Stomach smooth muscle (tissue), 2 donors: ENCODE measurements at regions not wholly inside any gene's neighbourhood (a gene's known extent, or its start where the extent isn't known, plus 50 kb on each side); places are given as distances from the start of the nearest gene placed in this dataset.
A peak's percentile ranks its signal among the peaks of the same experiment; 100 is the strongest.

ENCODE experiments used
- H3K27ac ChIP-seq: one replicate; pipeline ENCODE4 v1.7.0; 2013; ENCODE audit warnings: mild to moderate bottlenecking, low read length, inconsistent platforms
- H3K27me3 ChIP-seq, 2 donors: one replicate each; pipeline ENCODE4 v1.7.0; 2013; ENCODE audit warnings: low read length in 2 of 2; ENCODE audit not compliant: insufficient read depth in 2 of 2, control insufficient read depth in 1 of 2
- H3K36me3 ChIP-seq, 2 donors: one replicate each; pipeline ENCODE4 v1.7.0; 2013; ENCODE audit warnings: low read length in 2 of 2; ENCODE audit not compliant: control insufficient read depth in 2 of 2, insufficient read depth in 2 of 2
- H3K4me1 ChIP-seq: one replicate; pipeline ENCODE4 v1.7.0; 2013; ENCODE audit warnings: low read length; ENCODE audit not compliant: control insufficient read depth, insufficient read depth
- H3K4me3 ChIP-seq, 2 donors: one replicate each; pipeline ENCODE4 v1.7.0; 2013; ENCODE audit warnings: low read length in 2 of 2
- H3K9ac ChIP-seq, 2 donors: one replicate each; pipeline ENCODE4 v1.7.0; 2013; ENCODE audit warnings: low read length in 2 of 2, mild to moderate bottlenecking in 1 of 2
- H3K9me3 ChIP-seq, 2 donors: one replicate each; pipeline ENCODE4 v1.7.0; 2013; ENCODE audit warnings: low read length in 2 of 2; ENCODE audit not compliant: control insufficient read depth in 2 of 2
- donor health status: healthy.
- donor health status: Pancreatic carcinoma.

- Histone ChIP-seq H3K9me3 (peaks cover 0 to 2% of the 10 kb centered on the region in 2 donors), H3K4me1 (peaks cover 2% of the 10 kb centered on the region), H3K27me3 (no peaks in the 10 kb centered on the region), H3K9ac (no peak overlapping the region), H3K4me3 (no peak overlapping the region), H3K36me3 (peaks cover 0 to 10% of the 10 kb centered on the region in 2 donors), H3K27ac (no peak overlapping the region)
These were observed 189.7 kb upstream of the RGS6 start for GRCh38 chr14:71742485-71742884.

- H3K4me3 ChIP-seq: no peak overlapping the region
- H3K36me3 ChIP-seq: no peaks in the 10 kb centered on the region
- peaks cover 6 to 21% of the 10 kb centered on the region in 2 donors for H3K9me3 ChIP-seq
- H3K9ac ChIP-seq: no peak overlapping the region
- no peaks in the 10 kb centered on the region for H3K27me3 ChIP-seq
- no peak overlapping the region for H3K27ac ChIP-seq
- H3K4me1 ChIP-seq: no peaks in the 10 kb centered on the region
These were observed 187.2 kb upstream of the RGS6 start for GRCh38 chr14:71745072-71745471.

- Histone ChIP-seq H3K27me3 (no peaks in the 10 kb centered on the region), H3K27ac (no peak overlapping the region), H3K9ac (no peak overlapping the region), H3K36me3 (no peaks in the 10 kb centered on the region), H3K4me3 (no peak overlapping the region), H3K4me1 (peaks cover 7% of the 10 kb centered on the region), H3K9me3 (peaks cover 6 to 21% of the 10 kb centered on the region in 2 donors)
These were observed 184.0 kb upstream of the RGS6 start for GRCh38 chr14:71748196-71748595.

- Histone ChIP-seq H3K4me3 (no peak overlapping the region), H3K9ac (no peak overlapping the region), H3K4me1 (peaks cover 7% of the 10 kb centered on the region), H3K27me3 (no peaks in the 10 kb centered on the region), H3K36me3 (no peaks in the 10 kb centered on the region), H3K9me3 (peaks cover 6 to 21% of the 10 kb centered on the region in 2 donors), H3K27ac (no peak overlapping the region)
These were observed 182.5 kb upstream of the RGS6 start for GRCh38 chr14:71749613-71750238.

GRCh38 chr14:71751264-71751663 is 181.0 kb upstream of the RGS6 start:
- Histone ChIP-seq H3K4me1 (peaks cover 7% of the 10 kb centered on the region), H3K27me3 (no peaks in the 10 kb centered on the region), H3K9me3 (peaks cover 6 to 21% of the 10 kb centered on the region in 2 donors), H3K4me3 (no peak overlapping the region), H3K9ac (no peak overlapping the region), H3K36me3 (no peaks in the 10 kb centered on the region), H3K27ac (no peak overlapping the region)

GRCh38 chr14:71752111-71752738 is 180.0 kb upstream of the RGS6 start:
- Histone ChIP-seq H3K4me3 (no peak overlapping the region), H3K9ac (no peak overlapping the region), H3K27ac (no peak overlapping the region), H3K9me3 (peaks cover 6 to 21% of the 10 kb centered on the region in 2 donors), H3K4me1 (peaks cover 7% of the 10 kb centered on the region), H3K36me3 (no peaks in the 10 kb centered on the region), H3K27me3 (no peaks in the 10 kb centered on the region)

GRCh38 chr14:71753126-71753830 is 179.0 kb upstream of the RGS6 start:
- H3K9me3 ChIP-seq: peaks cover 0 to 12% of the 10 kb centered on the region in 2 donors
- H3K27ac ChIP-seq: no peak overlapping the region
- no peaks in the 10 kb centered on the region for H3K27me3 ChIP-seq
- H3K9ac ChIP-seq: no peak overlapping the region
- H3K4me1 ChIP-seq: peaks cover 7% of the 10 kb centered on the region
- no peaks in the 10 kb centered on the region for H3K36me3 ChIP-seq
- peak overlapping the region; percentile 22 to 43 for H3K4me3 ChIP-seq

- Histone ChIP-seq H3K4me3 (no peak overlapping the region), H3K9ac (no peak overlapping the region), H3K9me3 (peaks cover 0 to 5% of the 10 kb centered on the region in 2 donors), H3K27me3 (no peaks in the 10 kb centered on the region), H3K4me1 (peaks cover 7% of the 10 kb centered on the region), H3K36me3 (no peaks in the 10 kb centered on the region), H3K27ac (no peak overlapping the region)
These were observed 178.3 kb upstream of the RGS6 start for GRCh38 chr14:71753976-71754375.

GRCh38 chr14:71754422-71755095 is 177.7 kb upstream of the RGS6 start:
- Histone ChIP-seq H3K9me3 (peaks cover 0 to under 1% of the 10 kb centered on the region in 2 donors), H3K27ac (no peak overlapping the region), H3K9ac (no peak overlapping the region), H3K4me3 (no peak overlapping the region), H3K27me3 (no peaks in the 10 kb centered on the region), H3K36me3 (no peaks in the 10 kb centered on the region), H3K4me1 (peaks cover 7% of the 10 kb centered on the region)

- no peak overlapping the region for H3K9ac ChIP-seq
- no peak overlapping the region for H3K4me3 ChIP-seq
- H3K4me1 ChIP-seq: no peaks in the 10 kb centered on the region
- no peak overlapping the region for H3K27ac ChIP-seq
- H3K27me3 ChIP-seq: no peaks in the 10 kb centered on the region
- H3K36me3 ChIP-seq: no peaks in the 10 kb centered on the region
- H3K9me3 ChIP-seq: no peaks in the 10 kb centered on the region
These were observed 173.8 kb upstream of the RGS6 start for GRCh38 chr14:71758229-71758951.
